PFSK-1 (cell line): ENCODE measurements at regions not wholly inside any gene's neighbourhood (a gene's known extent, or its start where the extent isn't known, plus 50 kb on each side); places are given as distances from the start of the nearest gene placed in this dataset.

ENCODE experiments used
- SIN3A ChIP-seq: IDR thresholded peaks from 2 replicates; pipeline ENCODE4 v1.6.1; 2012; ENCODE audit warnings: mild to moderate bottlenecking, low read length, moderate library complexity, borderline replicate concordance; ENCODE audit not compliant: insufficient read depth
- TAF1 ChIP-seq: IDR thresholded peaks from 2 replicates; pipeline ENCODE4 v1.6.1; 2012; ENCODE audit warnings: low read length, control low read depth, borderline replicate concordance; ENCODE audit not compliant: insufficient read depth
- TF ChIP-seq, protein P1 (sequence below), 2 experiments: IDR thresholded peaks; 2 replicates each; pipeline versions ENCODE4 v1.6.1 to v1.8.0; 2011 to 2012; ENCODE audit warnings: low read depth in 2 of 2, low read length in 2 of 2, control low read depth in 1 of 2, inconsistent platforms in 1 of 2, mild to moderate bottlenecking in 1 of 2, moderate library complexity in 1 of 2; ENCODE audit not compliant: insufficient read depth in 1 of 2

DNA sequence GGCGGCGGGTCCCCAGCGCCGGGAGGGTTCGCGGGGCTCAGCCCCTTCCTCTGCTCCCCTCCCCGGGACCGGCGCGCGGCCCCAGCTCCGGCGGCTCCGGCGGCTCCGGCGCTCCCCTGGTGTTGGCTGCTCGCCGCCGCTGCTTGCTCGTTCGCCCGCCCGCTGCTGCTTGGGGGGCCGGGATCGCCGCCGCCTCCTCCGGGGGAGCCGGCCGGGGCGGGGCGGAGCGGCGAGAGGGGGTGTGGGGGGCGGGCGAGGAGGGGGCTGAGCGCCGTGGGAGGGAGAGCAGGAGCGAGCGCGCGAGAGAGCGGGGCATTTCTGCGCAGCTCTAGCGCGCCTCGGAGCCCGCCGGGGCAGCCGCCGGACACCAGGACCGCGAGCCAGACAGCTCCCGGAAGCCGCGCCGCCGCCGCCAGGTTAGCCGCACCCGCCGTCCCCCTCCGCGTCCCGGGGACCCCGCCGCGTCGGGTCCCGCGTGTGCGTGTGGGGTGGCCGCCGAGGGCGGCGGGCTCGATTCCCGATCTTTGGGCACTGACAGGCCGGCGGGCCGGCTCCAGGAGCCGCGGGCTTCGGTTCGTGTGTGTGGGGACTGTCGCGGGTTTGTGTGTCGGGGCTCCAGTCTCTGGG lies 62.0 kb upstream of the EPB41L1 start:
- no peak for TF ChIP-seq TAF1
- TF ChIP-seq, protein P1, sequence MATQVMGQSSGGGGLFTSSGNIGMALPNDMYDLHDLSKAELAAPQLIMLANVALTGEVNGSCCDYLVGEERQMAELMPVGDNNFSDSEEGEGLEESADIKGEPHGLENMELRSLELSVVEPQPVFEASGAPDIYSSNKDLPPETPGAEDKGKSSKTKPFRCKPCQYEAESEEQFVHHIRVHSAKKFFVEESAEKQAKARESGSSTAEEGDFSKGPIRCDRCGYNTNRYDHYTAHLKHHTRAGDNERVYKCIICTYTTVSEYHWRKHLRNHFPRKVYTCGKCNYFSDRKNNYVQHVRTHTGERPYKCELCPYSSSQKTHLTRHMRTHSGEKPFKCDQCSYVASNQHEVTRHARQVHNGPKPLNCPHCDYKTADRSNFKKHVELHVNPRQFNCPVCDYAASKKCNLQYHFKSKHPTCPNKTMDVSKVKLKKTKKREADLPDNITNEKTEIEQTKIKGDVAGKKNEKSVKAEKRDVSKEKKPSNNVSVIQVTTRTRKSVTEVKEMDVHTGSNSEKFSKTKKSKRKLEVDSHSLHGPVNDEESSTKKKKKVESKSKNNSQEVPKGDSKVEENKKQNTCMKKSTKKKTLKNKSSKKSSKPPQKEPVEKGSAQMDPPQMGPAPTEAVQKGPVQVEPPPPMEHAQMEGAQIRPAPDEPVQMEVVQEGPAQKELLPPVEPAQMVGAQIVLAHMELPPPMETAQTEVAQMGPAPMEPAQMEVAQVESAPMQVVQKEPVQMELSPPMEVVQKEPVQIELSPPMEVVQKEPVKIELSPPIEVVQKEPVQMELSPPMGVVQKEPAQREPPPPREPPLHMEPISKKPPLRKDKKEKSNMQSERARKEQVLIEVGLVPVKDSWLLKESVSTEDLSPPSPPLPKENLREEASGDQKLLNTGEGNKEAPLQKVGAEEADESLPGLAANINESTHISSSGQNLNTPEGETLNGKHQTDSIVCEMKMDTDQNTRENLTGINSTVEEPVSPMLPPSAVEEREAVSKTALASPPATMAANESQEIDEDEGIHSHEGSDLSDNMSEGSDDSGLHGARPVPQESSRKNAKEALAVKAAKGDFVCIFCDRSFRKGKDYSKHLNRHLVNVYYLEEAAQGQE (IDR thresholded peaks at IDR 0.05; ENCODE audit: insufficient read depth in 1 of 2, low read depth in 2 of 2, low read length in 2 of 2), result no peak
- no peak for TF ChIP-seq SIN3A
